Adipocyte (in vitro differentiated cells): ENCODE measurements at regions not wholly inside any gene's neighbourhood (a gene's known extent, or its start where the extent isn't known, plus 50 kb on each side); places are given as distances from the start of the nearest gene placed in this dataset.

Experiments
- DNase-seq: peaks from one replicate; pipeline ENCODE4 v3.0.0-alpha.2; 2015; ENCODE audit warnings: low read depth
- H3K27me3 ChIP-seq: replicated peaks from 2 replicates; pipeline ENCODE4 v1.7.0; 2013; ENCODE audit warnings: mild to moderate bottlenecking, low read length, moderate library complexity; ENCODE audit not compliant: control insufficient read depth, insufficient read depth
- H3K36me3 ChIP-seq: 2 replicates; pipeline ENCODE4 v1.7.0; 2013; ENCODE audit warnings: low read length, mild to moderate bottlenecking, moderate library complexity; ENCODE audit not compliant: control insufficient read depth, insufficient read depth, severe bottlenecking
- H3K4me1 ChIP-seq: 2 replicates; pipeline ENCODE4 v1.7.0; 2013; ENCODE audit warnings: mild to moderate bottlenecking, low read length, moderate library complexity; ENCODE audit not compliant: control insufficient read depth, insufficient read depth
- H3K4me3 ChIP-seq: 2 replicates; pipeline ENCODE4 v1.7.0; 2013; ENCODE audit warnings: mild to moderate bottlenecking, low read length, moderate library complexity
- H3K9ac ChIP-seq: 2 replicates; pipeline ENCODE4 v1.7.0; 2013; ENCODE audit warnings: mild to moderate bottlenecking, low read length, moderate library complexity
- H3K9me3 ChIP-seq: 2 replicates; pipeline ENCODE4 v1.7.0; 2013; ENCODE audit warnings: mild to moderate bottlenecking, low read length, moderate library complexity; ENCODE audit not compliant: control insufficient read depth

DNA sequence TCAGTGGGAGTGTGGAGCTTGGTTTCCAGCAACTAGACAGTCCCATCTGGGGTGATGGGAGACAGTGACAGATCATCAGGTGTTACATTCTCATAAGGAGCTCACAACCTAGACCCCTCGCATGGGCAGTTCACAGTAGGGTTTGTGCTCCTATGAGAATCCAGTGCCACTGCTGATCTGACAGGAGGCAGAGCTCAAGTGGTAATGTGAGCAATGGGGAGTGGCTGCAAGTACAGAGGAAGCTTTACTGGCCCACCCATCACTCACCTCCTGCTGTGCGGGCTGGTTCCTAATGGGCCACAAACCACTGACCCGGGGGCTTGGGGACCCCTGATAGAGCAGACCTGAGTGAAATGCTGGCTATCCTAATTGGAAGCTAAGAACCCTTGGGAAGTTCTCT, 242.8 kb downstream of the BAMBI start:
- Histone ChIP-seq H3K36me3 (no peaks in the 10 kb centered on the region), H3K4me1 (no peaks in the 10 kb centered on the region), H3K27me3 (peaks cover 14% of the 10 kb centered on the region), H3K9me3 (no peaks in the 10 kb centered on the region), H3K4me3 (no peak overlapping the region), H3K9ac (no peak overlapping the region)
- no peak for DNase-seq

- H3K9me3 ChIP-seq, result no peaks in the 10 kb centered on the region
- peak; percentile 33 for DNase-seq
- H3K36me3 ChIP-seq, result no peaks in the 10 kb centered on the region
- H3K9ac ChIP-seq, result no peak overlapping the region
- no peaks in the 10 kb centered on the region for H3K4me1 ChIP-seq
- peaks cover 19% of the 10 kb centered on the region for H3K27me3 ChIP-seq
- no peak overlapping the region for H3K4me3 ChIP-seq
Measured at GRCh38 chr10:28922127-28922526, 244.8 kb downstream of the BAMBI start.

- no peak for DNase-seq
- H3K27me3 ChIP-seq, result peaks cover 19% of the 10 kb centered on the region
- H3K4me1 ChIP-seq, result no peaks in the 10 kb centered on the region
- H3K36me3 ChIP-seq, result no peaks in the 10 kb centered on the region
- H3K9ac ChIP-seq, result no peak overlapping the region
- H3K4me3 ChIP-seq, result no peak overlapping the region
- no peaks in the 10 kb centered on the region for H3K9me3 ChIP-seq
Measured at GRCh38 chr10:28922861-28923260, 245.5 kb downstream of the BAMBI start.

DNA sequence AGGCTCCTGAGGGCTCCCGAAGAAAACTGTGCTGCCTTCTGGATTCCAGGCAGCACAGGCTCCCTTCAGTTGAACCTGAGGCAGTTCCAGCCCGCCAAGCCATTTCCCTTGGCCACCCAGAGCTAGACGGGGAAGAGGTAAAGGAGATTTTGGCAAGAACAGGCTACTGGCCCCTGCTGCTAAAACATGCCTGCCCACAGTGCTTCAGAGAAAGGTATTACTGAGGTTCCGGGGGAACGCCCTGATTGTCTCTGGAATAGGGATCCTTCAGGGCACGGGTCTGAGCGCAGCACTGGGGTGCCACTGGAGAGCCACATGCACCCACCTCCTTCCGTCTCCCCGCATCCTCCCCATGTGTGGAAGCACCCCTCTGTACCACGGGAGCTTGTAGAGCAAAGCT, 247.4 kb downstream of the BAMBI start:
- H3K36me3 ChIP-seq, result no peaks in the 10 kb centered on the region
- no peak overlapping the region for H3K9ac ChIP-seq
- H3K27me3 ChIP-seq, result peaks cover 19% of the 10 kb centered on the region
- DNase-seq, result no peak
- peaks cover under 1% of the 10 kb centered on the region for H3K9me3 ChIP-seq
- H3K4me3 ChIP-seq, result peak overlapping the region; percentile 62
- no peaks in the 10 kb centered on the region for H3K4me1 ChIP-seq

DNA sequence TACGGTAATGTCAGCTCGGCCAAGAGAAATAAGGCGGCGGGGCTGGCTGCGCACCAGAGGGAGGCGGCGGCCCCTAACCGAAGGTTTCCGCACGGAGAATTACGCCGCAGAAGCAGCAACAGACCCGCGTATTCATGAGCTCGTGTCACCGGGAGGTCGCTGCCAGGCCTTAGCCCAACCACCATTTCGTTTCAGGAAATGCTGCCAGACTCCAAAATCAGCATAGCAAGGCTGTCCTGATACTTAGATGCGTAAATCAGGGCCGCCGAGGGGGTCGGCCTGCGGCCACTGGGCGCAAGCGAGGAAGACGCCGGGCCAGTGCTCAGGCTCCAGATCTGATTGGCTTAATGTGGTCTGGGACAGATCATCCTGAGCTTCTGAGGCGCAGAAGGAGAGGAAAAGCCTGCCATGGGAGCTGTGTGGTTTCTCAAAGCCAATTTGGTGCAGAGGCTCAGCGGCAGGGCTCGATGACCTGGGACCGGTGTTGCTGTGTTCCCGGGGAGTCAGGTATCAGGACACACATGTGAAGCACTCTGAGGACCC, 247.9 kb downstream of the BAMBI start:
- Histone ChIP-seq H3K4me1 (peaks cover 1% of the 10 kb centered on the region), H3K9me3 (peaks cover 4% of the 10 kb centered on the region), H3K27me3 (peaks cover 17% of the 10 kb centered on the region), H3K9ac (no peak overlapping the region), H3K4me3 (peak overlapping the region; percentile 62), H3K36me3 (no peaks in the 10 kb centered on the region)
- no peak for DNase-seq

- Histone ChIP-seq H3K4me1 (peaks cover 15% of the 10 kb centered on the region), H3K9me3 (peaks cover 4% of the 10 kb centered on the region), H3K36me3 (no peaks in the 10 kb centered on the region), H3K4me3 (no peak overlapping the region), H3K27me3 (peaks cover 14% of the 10 kb centered on the region), H3K9ac (no peak overlapping the region)
- no peak for DNase-seq
Measured at GRCh38 chr10:28926932-28927331, 249.6 kb downstream of the BAMBI start.

- no peak for DNase-seq
- Histone ChIP-seq H3K9ac (no peak overlapping the region), H3K27me3 (peaks cover 14% of the 10 kb centered on the region), H3K9me3 (peaks cover 4% of the 10 kb centered on the region), H3K4me1 (peaks cover 15% of the 10 kb centered on the region), H3K4me3 (no peak overlapping the region), H3K36me3 (no peaks in the 10 kb centered on the region)
Measured at GRCh38 chr10:28928484-28928883, 251.2 kb downstream of the BAMBI start.

GRCh38 chr10:28929942-28930341, 252.6 kb downstream of the BAMBI start:
- H3K4me1 ChIP-seq, result peaks cover 15% of the 10 kb centered on the region
- DNase-seq, result no peak
- peaks cover 7% of the 10 kb centered on the region for H3K27me3 ChIP-seq

DNA sequence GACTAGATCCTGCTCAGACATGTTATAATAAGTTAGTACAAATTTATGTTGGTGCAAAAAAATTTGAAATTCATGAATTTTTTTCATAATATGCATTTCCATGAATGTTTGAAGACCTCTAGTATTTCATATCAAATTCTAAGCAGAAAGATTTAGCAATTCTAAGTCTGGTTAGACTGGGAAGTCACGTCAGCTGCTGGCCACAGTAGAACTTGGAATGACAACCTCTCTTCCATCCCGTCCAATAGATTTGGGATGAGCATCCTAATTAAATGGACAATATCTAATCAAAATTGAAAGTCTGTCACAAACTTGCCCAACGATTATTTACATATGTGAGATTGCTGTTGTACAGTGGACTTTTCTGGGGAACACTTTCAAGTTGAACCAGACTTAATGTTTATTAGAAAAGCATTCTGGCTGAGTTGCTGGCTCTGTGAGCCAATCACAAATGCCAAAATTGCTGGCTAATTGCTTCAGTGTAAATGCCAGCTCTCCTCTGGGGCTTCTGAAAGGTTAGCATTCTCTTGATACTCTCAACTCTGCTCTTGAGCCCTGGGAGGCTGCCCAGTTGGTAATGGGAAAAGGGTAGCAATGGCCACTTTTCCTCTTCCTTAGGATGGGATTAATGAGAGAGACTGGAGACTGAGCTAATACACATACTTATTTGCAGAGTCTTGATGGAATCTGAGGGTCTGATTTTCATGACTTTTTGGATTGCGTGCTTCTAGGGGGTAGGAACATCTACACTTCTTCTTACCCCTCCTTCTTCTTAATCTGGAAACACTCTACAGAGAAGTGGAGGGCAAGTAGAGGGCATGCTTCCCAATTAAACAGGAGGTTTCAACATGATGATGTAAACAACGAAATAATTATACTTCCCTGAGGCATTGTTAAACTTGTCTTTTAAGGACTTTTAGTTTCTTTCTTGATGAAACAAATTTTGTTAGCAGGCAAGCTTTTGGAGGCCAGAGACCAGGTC, 253.5 kb downstream of the BAMBI start:
- DNase-seq, result no peak
- peaks cover 15% of the 10 kb centered on the region for H3K4me1 ChIP-seq
- peaks cover 4% of the 10 kb centered on the region for H3K9me3 ChIP-seq
- H3K4me3 ChIP-seq, result no peak overlapping the region
- H3K36me3 ChIP-seq, result no peaks in the 10 kb centered on the region
- H3K9ac ChIP-seq, result no peak overlapping the region
- no peaks in the 10 kb centered on the region for H3K27me3 ChIP-seq

More at GRCh38 chr10:28929942-28930341, 252.6 kb downstream of the BAMBI start:
- Histone ChIP-seq H3K36me3 (no peaks in the 10 kb centered on the region), H3K9me3 (peaks cover 4% of the 10 kb centered on the region), H3K4me3 (no peak overlapping the region), H3K9ac (no peak overlapping the region)

DNA sequence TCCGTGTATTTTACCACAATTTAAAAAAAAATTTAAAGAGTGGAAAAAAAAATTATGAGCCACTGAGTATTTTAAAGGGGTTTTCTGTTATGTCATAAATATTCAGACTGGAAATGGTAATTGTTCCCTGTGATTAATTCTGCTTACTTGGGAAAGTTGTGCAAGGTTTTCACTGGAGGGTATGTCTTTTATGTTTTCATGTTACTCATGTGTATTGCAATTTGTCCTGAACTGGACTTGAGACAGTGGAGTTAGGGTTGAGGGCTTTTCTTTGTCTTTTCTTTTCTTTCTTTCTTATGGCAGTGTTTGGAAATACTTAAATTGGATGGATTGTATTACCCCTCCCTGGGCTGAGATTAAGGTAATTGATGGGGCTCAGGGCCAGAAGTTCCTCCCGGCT, 257.7 kb downstream of the BAMBI start:
- peak; percentile 52 for DNase-seq
- Histone ChIP-seq H3K36me3 (no peaks in the 10 kb centered on the region), H3K9ac (no peak overlapping the region), H3K27me3 (peaks cover 9% of the 10 kb centered on the region), H3K9me3 (no peaks in the 10 kb centered on the region), H3K4me1 (peaks cover 23% of the 10 kb centered on the region), H3K4me3 (no peak overlapping the region)

- Histone ChIP-seq H3K4me1 (peaks cover 13% of the 10 kb centered on the region), H3K9ac (no peak overlapping the region), H3K4me3 (no peak overlapping the region), H3K9me3 (no peaks in the 10 kb centered on the region), H3K36me3 (no peaks in the 10 kb centered on the region), H3K27me3 (peaks cover 9% of the 10 kb centered on the region)
- no peak for DNase-seq
Measured at GRCh38 chr10:28937959-28938358, 260.6 kb downstream of the BAMBI start.
